KG1 (cell line): ENCODE measurements at regions not wholly inside any gene's neighbourhood (a gene's known extent, or its start where the extent isn't known, plus 50 kb on each side); places are given as distances from the start of the nearest gene placed in this dataset.
"Not testable (repeated sequence)": the region's sequence is repeated elsewhere in the genome, so short reads cannot be mapped to it uniquely, and the experiment has no call there.

ENCODE experiments used
- DNase-seq: peaks from one replicate; lab custom pipeline; 2025; lab: John Stamatoyannopoulos, UW

DNA sequence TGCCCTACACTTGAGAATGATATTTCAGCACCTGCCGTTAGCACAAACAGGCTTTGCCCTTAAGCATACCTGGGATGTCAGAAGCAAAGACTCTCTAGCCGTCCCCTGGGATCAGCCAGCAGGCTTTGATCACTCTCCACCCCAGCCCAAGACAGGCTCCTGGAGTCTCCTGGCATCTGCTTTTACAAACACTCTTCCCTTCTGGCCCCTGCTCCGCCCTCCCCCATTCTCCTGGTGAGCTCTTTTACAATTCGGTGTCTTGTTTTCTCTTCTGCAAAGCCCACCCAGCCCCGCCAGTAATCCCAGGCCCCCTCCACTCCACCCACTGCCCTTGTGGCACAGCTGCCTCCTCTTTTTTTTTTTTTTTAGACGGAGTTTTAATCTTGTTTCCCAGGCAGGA lies 50.4 kb downstream of the KATNIP start:
- no peak for DNase-seq

DNA sequence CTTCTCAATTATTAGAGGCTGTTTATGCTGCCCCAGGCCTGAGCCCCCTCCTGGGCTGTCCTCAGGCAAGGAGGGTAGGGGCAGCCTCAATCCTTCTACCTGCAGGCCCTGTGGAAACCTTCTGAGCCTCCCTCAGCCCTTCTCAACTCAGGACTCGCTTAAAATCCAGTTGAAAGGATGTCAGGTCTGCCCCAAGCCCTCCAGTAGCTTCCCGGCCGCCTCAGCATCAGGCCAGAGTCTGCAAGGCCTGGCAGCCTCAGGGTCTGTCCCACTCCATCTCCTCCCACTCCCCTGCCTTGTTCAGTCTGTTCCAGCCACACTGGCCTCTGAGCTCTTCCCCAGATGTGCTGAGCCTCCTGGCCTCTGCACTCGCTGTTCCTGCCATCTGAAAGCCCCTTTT lies 52.2 kb downstream of the KATNIP start:
- DNase-seq = no peak

DNA sequence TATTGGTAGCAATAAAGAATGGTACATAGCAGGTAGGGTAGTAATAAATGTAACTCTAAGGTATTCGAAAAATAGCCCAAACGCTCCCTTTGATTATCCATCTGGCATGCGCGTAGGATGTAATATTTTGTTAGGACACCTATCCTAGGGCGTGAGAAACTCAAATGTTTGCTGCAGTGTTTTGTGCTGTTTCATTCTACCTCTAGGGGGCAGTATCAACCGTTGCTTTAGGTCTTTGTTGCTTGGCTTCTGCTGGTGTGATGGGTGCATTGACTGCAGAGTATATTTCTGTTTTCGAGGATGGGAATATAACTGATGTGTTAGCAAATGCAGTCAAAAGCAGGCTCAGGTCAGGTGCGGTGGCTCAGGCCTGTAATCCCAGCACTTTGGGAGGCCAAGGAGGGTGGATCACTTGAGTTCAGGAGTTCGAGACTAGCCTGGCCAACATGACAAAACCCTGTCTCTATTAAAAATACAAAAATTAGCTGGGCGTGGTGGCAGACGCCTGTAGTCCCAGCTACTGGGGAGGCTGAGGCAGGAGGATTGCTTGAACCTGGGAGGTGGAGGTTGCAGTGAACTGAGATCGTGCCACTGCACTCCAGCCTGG lies 55.7 kb downstream of the KATNIP start:
- not testable (repeated sequence) for DNase-seq

DNA sequence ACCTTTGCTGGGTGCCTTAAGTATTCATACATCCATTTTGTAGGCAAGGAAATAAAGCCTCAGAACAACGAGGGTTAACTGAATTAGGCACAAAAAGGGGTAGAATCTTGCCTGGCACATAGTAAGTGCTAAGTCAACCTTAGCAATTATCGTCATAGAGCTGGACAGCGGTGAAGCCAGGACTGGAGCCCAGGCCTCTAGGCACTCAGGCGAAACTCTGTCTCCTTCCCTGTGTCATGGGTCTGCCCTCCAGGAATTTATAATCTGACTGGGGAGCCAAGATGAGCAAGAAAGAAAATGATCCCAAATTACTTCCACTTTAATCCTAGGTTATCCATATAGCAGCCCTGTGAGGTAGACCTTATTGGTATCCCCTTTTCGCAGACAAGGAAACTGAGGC lies 61.4 kb downstream of the KATNIP start:
- DNase-seq = no peak

DNA sequence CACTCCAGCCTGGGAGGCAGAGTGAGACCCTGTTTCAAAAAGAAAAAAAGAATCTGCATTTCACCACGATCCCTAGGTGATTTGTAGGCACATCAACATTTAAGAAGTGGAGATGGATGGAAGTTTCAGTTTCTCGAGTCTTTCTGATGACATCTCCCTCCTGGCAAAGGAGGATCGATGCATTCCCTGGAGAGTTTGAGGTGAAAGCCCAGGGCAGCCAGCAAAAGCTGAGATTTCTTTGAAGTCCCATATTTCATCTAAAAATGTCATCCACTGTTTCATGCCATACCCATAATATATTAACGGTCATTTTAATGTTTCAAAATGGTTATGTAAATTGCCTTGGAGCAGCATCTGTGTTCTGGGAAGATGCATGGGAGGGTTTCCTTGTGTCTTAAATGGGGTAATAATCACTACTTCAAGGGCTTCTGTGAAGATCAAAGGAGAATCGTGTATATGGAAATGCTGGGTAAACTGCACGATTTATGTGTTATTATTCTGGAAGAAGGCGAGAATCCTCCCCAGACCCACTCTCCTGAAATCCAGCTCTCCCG lies 63.4 kb downstream of the KATNIP start:
- DNase-seq = no peak

DNA sequence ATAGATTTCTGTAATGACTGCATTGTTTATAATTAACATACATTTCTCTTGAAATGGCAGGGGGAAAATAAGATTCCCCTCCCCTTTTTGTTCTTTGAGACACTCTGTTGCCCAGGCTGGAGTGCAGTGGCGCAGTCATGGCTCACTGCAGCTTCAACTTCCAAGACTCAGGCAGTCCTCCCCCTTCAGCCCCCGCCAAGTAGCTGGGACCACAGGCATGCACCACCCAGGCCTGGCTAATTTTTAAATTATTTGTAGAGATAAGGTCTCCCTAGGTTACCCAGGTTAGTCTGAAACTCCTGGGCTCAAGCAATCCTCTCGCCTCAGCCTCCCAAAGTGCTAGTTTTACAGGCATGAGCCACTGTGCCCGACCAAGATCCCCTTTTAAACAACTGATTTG lies 67.7 kb downstream of the KATNIP start:
- DNase-seq = no peak

DNA sequence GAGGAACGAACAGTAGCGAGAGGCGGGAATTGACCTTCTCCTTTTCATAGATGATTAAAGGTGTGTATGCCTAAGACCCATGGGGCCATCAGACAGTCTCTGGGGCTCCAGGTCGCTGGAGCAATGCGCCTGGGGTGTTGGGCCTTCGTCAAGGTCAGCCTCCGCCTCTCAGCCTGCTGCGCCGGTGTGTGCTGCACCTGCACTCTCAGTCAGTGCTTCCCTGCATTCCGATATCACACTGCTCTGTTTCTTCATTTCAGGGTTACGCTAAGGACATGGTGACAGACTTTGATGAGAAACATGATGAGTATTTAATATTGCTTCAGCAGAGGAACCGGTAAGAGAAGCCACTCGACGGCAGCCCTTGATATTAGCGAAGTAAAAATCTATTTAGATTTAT lies 68.2 kb downstream of the KATNIP start:
- DNase-seq = no peak

DNA sequence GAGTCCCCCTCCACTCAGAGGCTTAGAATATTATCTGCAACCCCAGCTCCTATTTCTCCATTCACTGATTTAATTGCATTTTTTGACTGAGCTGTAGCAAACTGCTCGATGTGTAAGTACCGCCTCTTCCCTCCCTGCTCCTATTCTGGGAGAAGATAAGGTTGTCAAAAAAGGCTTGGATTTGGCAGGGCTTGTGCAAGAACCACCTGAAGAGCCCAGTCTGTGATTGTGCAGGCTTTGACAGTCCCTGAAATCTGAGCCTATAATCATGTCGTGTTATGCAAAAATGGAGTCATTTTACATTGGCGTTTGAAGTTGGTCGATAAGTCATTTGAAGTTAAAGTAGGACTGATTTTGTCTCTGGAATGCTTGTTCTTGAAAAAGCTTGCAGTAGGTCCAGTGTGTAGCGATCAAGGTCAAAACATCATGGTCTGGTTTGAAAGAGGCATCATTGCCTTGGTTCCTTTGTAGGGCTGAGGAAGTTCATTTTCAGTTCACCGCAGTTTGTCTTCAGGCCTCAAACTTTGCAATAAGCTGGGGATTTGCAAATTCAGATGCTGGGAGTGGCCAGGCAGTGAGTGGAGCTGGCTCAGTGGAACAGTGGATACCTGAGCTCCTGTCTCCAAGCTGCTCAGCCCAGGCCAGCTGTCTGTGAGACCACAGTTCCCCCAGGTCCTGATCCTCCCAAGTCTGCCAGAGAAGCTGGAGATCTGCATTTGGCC lies 68.8 kb downstream of the KATNIP start:
- DNase-seq = no peak

DNA sequence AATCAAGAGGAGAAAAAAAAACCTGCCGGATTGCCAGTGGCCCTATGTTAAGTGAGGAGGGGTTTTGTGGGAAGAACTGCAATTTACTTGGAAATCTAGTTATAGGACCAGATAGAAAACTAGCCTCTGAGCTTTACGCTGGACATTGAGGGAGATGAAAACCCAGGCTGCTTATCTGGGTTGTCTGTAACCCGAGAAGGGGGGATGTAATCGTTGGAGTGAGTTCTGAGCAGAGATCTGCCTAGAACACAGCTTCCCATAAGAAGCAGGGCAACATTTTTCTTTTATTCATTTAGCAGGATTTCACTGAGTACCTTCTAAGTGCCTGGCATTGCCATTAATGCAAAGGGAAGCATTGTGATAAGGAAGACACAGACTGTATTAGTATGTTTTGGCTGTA lies 70.6 kb downstream of the KATNIP start:
- DNase-seq = no peak

DNA sequence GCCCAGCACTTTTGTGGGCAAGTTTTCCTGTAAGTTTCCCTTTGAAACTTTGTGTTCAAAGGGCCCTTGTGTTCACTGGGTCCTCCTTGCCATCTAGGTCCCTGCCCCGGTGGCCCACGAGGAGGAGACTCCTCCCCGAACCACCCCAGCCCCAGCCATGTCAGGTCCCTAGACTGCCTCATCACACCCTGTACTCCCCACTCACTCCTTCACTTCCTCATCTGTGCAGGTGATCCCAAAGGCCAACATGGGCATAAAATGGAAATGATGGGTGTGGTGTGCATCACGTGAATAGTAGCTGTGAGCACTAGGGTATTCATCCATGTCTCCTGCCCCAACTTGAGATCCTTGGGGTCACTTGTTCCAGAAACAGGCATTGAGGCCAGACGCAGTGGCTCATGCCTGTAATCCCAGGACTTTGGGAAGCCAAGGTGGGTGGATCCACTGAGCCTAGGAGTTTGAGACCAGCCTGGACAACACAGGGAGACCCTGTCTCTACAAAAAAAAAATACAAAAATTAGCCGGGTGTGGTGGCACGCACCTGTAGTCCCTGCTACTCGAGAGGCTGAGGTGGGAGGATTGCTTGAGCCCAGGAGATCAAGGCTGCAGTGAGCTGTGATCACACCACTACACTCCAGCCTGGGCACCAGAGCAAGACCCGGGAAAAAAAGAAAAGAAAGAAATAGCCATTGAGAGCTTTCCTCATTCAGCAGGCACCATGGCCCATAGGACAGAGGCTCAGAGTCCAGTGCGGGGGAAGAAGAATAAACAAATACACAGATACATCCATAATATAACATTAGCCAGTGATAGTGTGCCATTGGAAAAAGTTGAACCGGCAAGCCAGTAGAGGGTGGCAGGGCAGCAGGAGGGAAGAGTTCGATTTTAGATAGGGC lies 74.5 kb downstream of the KATNIP start:
- DNase-seq = no peak

DNA sequence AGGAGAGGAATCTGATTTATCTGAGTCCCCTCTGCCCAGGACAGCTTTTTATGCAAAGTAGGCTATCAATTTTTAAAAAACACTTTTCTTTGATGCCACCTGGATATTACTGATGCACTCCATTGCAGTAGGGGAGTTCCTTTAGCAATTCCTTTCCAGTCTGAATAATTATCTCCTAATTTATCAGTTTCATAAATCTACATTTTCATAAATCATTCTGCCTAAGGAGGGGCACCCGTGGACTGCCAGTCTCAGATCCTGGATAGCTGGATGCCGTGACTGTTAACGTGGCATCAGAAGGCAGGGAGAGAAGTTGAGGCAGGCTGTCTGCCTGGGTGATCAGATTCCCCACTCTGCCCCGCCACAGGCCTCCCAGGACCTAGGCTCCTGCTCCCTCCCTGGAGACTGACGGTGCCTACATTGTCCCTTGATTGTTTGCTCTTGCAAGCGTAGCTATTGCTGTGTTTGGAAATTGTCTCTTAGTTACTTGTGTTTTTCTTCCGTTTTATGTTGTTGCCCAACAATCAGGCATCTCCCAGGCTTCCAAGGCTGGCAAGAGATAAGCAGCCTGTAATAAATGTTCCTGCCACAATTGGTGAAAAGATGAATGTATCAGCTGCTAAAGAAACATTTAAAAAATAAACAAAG lies 75.2 kb downstream of the KATNIP start:
- DNase-seq = no peak

DNA sequence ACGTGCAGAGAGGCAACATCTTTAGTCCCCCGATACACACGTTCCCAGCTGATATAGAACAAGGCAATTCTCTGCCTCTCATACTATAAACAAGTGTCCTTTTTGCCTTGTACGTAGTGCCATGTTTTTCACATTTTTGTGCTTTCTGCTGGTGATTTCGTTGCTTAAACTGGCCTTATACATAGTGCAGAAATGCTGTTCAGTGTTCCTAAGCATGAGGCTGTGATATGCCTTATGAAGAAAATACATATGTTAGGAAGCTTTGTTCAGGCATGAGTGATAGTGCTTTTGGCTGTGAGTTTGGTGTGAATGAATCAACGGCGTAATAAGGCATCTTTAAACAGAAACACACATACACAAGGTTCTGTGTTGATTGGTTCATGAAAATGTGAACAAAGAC lies 77.2 kb downstream of the KATNIP start:
- no peak for DNase-seq

DNA sequence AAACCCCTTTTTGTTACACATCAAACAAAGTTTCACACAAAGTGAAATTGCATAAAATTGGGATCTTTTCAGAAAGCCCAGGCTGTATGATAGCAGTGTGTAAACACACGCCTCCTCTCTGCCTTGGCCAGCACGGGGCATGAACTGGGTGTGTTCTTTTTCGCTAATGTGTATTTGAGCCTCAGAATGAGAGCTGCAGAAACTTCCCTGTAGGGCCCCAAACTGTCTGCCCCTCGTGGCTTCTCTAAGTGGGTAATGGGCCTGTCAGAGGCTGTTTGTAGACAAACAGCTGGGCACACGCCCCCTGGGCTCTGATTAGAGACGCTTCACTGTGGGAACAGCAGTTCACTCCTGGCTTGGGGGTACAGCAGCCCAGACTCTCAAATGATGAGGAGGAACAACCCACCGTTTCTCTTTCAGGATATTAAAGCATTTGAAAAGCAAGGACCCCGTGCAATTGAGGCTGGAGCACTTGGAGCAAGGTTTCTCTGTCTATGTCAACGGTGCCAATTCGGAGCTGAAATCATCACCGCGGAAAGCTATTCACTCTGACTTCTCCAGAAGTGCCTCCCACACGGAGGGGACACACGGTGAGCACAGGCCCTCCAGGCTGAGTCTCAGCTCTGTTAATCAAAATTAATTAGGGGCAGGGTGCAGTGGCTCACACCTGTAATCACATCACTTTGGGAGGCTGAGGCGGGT lies 78.4 kb downstream of the KATNIP start:
- DNase-seq = no peak

DNA sequence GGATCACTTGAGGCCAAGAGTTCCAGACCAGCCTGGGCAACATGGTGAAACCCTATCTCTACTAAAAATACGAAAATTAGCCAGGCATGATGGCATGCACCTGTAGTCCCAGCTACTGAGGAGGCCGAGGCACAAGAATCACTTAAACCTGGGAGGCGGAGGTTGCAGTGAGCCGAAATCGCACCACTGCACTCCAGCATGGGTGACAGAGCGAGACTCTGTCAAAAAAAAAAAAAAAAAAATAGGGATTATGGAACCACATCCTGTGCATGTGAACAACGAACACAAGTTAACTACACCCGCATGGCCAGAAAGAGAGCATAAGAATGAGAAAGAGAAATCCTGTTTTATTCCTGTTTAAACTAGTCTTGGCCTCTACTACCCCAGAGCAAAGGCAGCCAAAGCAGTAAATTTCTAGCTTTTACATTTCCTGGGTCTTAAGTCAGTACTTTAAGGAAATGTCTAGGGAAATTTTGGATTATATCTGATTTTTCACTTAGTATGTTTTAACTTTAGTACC lies 79.1 kb downstream of the KATNIP start:
- not testable (repeated sequence) for DNase-seq

DNA sequence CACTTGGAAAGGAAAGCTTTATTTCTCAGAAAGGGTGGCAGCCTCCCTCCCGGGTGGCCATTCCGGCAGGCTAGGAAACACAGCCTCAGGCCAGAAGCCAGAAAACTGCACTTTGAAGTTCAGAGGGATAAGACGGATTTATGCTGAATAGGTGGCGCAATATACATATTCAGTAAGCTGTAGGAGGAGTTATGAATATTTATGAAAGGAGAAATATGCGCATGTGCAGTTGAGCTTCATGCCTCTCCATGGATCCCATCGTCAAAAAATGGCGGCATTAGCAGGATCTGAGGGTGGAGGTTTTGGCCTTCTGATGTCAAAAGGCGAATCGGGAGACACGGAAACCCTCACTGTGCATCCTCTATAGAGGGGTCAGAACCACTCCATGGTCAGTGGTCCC lies 82.3 kb downstream of the KATNIP start:
- no peak for DNase-seq

DNA sequence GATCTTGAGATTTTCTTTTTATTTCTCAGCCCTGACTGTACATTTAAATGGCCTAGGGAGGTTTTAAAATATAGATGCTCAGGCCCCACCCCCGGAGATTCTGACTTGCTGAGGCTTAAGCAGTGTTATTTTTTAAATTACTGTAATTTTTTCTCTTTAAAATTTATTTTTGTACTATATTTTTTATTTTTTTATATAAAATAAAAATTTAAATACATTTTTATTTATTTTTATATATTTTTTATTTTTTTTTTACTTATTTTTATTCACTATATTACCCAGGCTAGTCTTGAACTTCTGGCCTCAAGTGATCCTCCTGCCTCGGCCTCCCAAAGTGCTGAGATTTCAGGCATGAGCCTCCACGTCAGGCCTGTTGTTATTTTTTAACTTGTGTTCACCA lies 83.3 kb downstream of the KATNIP start:
- DNase-seq = no peak

DNA sequence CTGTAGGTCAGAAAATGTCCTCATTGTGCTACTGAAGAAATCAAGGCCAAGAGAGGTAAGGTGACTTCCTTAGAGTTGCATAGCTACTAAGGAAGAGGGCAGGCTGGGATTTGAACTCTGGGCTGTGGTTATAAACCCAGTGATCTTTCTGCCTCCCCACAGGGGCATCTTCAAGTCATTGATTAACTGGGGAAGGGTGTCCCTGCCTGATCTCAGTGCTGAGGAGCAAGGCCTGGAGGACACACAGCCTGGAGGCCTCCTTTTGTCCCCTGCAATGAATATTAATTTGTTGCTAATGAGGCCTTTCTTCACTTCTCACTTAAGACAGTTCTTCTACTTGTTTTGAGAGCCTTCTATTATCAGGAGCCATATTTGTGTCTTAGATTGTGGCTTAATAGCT lies 83.8 kb downstream of the KATNIP start:
- no peak for DNase-seq

DNA sequence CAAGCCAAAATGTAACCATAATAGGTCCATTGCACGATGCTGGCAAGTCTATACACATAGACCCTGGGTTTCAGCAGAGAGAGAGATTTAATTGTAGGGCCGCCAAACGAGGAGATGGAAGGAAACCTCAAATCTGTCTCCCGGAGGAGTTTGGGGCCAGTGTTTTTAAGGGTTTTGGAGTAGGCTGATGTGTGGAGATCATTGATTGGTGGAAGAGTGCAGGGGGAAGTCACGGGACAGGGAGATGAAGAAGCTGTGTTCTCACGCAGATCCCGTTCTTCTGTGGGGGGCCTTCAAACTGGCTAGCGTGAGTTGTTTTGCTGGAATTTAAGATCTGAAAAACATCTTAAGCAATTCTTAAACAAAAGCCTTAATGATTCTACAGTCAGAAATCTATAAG lies 84.8 kb downstream of the KATNIP start:
- DNase-seq = no peak

DNA sequence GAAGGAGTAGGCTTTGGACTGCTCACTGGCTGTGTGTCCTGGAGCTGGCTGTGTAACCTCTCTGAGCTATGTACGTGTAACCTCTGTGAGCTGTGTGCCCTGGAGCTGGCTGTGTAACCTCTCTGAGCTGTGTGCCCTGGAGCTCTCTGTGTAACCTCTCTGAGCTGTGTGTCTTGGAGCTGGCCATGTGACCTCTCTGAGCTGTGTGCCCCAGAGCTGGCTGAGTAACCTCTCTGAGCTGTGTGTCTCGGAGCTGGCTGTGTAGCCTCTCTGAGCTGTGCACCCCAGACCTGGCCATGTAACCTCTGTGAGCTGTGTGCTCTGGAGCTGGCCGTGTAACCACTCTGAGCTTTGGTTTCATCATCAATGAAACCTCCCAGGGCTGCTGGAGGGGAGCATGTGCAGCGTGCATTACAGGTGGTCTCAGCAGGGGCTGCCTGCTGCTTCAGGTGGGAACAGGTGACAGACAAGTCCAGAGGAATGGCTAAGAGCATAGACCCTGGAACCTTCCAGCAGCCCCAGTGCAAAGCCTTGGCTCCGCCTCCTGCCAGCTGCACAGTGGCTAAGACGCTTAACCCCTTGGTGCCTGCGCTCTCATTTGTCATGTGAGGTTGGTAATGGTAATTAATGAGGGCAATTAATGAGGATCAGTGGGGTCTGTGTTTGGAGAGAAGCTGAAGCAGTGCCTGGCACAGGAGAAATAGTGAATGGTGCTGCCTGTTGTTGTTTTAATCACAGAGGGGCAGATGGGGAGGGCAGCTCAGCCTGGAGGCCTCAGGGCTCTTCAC lies 86.7 kb downstream of the KATNIP start:
- DNase-seq = no peak

DNA sequence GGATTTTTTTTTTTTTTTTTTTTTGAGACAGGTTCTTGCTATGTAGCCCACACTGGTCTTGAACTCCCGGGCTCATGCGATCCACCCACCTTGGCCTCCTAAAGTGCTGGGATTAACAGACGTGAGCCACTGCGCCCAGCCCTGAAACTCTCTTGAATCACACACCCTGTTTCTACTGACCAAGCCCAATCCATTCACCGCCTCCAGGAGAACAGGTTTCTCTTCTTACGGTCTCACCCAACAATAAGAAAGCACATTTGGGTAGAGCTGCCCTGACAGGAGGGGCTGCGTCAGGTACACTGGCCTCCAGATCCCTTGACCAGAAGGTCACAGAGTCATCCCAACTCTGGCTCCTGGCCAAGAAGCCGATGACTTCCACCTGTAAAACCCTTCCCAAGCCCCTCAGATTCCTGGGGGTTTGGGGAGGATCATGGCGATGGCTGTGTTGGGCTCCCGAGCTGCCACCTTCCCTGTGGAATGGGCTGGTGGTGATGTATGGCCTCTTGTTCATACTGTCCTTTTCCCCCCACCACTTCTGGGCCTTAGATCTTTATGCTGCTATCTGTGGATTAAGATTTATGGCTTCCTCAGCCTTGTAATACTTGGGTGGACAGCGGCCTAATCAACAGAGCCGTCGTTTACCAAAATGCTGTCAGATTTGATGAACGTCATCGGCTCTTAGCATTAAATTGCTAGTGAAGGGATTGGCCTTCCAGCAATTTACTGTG lies 89.1 kb downstream of the KATNIP start:
- no peak for DNase-seq
